Sciatic nerve (tissue), 2 donors: ENCODE measurements at regions not wholly inside any gene's neighbourhood (a gene's known extent, or its start where the extent isn't known, plus 50 kb on each side); places are given as distances from the start of the nearest gene placed in this dataset.

Experiments used
- ATAC-seq: fragments of 200-7000 bp; cut with Tn5 transposase; one replicate; pipeline ENCODE4 v1.9.1; 2020; ENCODE audit warnings: mild to moderate bottlenecking, moderate library complexity
- DNase-seq: peaks from one replicate; pipeline ENCODE4 v3.0.0-alpha.2; 2020; ENCODE audit warnings: low spot score
- intact Hi-C: fragments of 100-400 bp; cut with DNase I; formaldehyde crosslinking; loops from one replicate; pipeline ENCODE4 v1.14.2; 2022
- donor health status: DM: no; HTN: no; CAD: no.
- donor health status: DM: no; HTN: no; CAD: no.

GRCh38 chr13:62595976-62596375, 1180.3 kb upstream of the PCDH20 start:
- DNase-seq, result no peak
- intact Hi-C loops, result no loop called here
- no peak for ATAC-seq

DNA sequence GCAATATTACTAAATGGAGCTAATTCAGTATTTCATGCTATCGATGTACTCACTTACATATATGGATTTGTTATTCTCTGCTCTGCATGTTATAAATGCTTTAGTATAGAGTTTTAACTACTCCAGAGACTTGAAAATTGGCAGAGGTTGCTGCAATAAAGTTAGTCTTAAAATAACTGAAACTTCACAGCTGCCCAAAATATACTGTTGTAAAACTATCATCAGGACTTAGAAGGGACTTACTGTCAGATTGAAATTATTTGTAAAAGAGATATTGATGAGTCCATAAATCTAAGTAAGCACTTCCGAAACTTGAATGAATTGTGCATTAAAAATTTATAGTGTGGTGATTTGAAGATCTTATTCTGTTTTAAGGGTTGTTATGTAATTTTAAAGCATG, 1178.2 kb upstream of the PCDH20 start:
- DNase-seq (no peak), ATAC-seq (no peak)
- intact Hi-C loops, result no loop called here

GRCh38 chr13:62583466-62583865, 1167.8 kb upstream of the PCDH20 start:
- DNase-seq (no peak), ATAC-seq (no peak)
- intact Hi-C loops, result no loop called here

GRCh38 chr13:62578402-62578801, 1162.8 kb upstream of the PCDH20 start:
- no peak for DNase-seq
- intact Hi-C loops, result no loop called here
- ATAC-seq, result no peak

DNA sequence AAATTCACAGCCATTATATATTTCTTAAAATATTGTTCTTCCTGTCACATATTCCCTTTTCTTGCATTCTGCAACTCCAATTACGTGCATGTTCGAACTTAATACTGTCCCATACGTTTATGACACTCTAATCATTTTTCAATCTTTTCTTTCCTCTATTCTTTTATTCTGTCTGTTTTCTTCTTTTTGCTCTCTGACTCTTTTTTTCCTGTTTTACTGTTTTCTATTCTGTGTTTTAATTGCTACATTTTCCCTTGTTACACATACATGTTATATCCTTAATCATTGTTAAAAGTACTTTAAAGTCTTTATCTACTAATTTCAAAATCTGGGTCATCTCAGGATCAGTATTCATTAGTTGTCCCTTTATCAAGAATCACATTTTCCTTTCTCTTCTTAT, 1149.1 kb upstream of the PCDH20 start:
- ATAC-seq, result no peak
- intact Hi-C loops, result no loop called here
- DNase-seq, result no peak

- DNase-seq, result no peak
- intact Hi-C loops, result no loop called here
- no peak for ATAC-seq
These were observed 1147.6 kb upstream of the PCDH20 start for GRCh38 chr13:62563251-62563650.

- DNase-seq, result no peak
- intact Hi-C loops, result no loop called here
- ATAC-seq, result no peak
These were observed 1141.3 kb upstream of the PCDH20 start for GRCh38 chr13:62556978-62557377.

DNA sequence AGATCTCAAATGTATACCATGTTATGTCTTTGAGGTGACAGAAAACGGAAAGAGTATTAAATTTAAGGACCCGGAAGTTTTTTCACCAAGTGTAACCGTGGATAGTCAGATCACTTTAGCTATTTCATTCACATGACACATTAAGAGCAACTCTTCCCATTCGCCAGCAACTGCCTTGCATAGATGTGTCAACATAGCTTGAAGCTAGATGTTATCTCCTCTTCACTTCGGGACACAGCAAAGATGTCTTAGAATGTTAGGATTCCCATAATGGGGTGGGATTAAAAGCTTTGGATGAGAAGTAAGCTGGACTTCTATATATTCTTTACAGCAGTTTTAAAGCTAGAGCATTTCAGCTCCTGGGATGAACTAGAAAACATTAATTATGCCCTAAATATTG, 1135.9 kb upstream of the PCDH20 start:
- no peak for ATAC-seq
- no peak for DNase-seq
- intact Hi-C loops, result no loop called here

DNA sequence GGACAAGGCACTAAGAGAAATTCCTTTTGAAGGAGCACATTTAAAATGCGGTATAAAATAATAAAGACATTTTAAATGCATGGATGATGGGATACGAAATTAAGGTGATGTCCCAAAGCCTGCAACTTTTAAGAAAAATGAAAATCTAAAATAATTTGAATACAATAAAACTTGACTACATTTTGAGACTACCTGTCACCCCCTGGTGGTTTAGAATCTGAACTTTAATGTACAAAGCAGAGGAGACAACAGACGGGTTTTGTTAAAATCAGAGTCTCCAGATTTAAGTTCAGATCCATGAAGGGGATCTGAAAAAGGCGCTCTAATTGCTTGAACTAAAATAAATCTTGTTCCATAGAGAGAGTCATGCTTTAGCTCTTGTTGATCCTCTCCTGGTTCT, 1129.3 kb upstream of the PCDH20 start:
- intact Hi-C loops, result no loop called here
- DNase-seq (no peak), ATAC-seq (no peak)

DNA sequence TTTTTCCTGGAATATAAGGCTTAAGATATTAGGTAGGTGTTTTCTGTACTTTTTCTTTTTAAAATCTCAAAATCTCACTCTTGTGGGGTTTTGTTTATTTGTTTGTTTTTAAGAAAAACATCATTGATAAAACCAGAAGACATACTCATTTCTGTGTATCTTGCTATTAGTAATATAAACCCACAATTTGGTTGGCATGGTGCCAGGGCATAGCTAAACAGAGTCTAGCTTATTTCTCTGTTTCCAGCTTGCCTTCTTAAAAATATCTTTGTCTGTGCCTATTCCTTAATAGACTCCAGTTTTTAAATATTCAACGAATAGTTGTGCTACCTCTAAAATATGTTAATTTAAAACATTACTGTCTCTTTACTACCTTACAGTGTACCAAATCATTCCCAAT, 1121.9 kb upstream of the PCDH20 start:
- DNase-seq (no peak), ATAC-seq (no peak)
- intact Hi-C loops, result no loop called here

GRCh38 chr13:62525652-62526051, 1110.0 kb upstream of the PCDH20 start:
- intact Hi-C loops, result no loop called here
- no peak for ATAC-seq
- DNase-seq, result no peak

DNA sequence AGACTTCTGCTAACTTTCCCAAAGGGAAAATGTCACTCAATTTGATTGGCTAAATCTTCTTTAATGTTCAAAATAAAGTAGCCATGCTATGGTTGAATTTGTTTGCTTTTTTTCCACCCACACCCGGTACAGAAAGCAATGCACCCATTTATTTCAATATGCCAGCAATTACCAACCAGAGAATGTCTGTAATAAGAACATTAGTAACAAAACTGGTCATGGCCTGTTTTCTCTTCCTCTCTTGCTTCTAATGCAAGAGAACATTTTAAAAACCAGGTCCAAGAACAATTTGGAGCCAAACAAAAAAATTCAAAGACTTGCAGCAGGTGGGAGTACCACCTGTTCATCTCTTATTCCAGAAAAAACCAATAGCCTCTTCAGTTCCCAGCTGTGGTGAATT, 1108.8 kb upstream of the PCDH20 start:
- no peak for ATAC-seq
- no peak for DNase-seq
- intact Hi-C loops, result no loop called here

- DNase-seq, result no peak
- intact Hi-C loops, result no loop called here
These were observed 1108.4 kb upstream of the PCDH20 start for GRCh38 chr13:62524061-62524460.

GRCh38 chr13:62512194-62513141, 1096.8 kb upstream of the PCDH20 start:
- intact Hi-C loops, result no loop called here
- no peak for DNase-seq
- no peak for ATAC-seq

More at GRCh38 chr13:62524061-62524460, 1108.4 kb upstream of the PCDH20 start:
- ATAC-seq, result no peak

DNA sequence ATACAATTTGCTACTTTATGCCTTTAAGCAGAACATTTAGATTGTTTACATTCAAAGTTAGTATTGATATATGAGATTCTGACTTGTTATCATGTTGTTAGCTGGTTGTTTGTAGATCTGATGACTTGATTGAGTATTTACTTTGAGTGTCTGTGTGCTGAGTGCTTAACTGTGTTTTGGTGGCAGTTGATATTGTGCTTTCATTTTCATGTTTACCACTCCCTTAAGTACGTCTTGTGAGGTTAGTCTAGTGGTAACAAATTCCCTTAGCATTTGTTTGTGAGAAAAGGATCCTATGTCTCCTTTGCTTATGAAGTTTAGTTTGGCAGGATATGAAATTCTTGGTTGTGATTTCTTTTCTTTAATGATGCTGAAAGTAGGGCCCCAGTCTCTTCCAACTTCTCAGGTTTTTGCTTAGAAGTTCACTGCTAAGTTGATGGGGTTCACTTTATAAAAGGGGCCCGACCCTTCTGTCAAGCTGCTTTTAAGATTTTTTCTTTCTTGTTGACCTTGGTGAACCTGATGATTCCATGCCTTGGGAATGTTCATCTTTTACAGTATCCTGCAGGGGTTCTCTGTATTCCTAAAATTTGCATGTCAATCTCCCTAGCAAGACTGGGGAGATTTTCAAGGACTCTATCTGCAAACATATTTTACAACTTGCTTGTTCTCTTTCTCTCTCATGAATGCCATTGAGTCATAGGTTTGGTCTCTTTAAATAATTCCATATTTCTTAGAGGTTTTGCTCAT, 1095.4 kb upstream of the PCDH20 start:
- DNase-seq, result no peak
- intact Hi-C loops, result no loop called here
- ATAC-seq, result no peak

DNA sequence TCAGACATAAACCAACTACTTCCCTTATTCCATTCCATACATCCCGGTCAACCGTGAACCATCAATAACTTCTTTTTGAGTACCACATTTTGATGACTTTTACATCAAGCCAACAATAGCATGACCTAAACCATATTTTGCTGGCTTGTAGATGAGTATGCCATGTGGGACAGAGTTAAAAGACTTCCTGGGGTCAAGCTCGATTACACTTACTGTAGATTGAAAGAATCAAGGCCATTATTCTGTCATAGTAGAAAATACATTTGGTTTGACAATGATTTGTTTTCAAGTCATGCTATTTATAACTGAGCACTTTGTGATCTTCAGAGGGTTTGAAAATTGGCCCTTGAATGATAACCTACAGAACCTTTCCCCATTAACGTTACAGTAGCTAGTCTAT, 1086.9 kb upstream of the PCDH20 start:
- DNase-seq, result no peak
- ATAC-seq, result no peak
- intact Hi-C loops, result no loop called here

DNA sequence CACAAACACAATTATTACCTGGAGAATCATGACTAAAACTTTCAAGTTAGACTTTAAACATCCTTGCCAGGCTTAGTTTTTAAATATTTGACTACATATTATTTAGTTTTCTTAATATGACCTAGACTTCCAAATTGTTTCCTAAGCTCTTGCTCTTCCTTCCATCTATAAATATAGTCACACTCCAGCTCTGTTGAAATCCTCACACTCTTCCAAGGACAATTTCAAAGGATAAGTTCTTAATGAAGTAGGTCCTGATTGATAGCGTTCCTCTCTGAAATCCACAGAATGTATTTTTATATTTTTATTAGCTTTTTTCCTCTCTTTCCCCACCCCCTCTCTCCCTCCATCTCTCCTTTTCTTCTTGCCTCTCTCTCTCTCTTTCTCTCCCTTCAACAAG, 1074.1 kb upstream of the PCDH20 start:
- no peak for ATAC-seq
- intact Hi-C loops, result no loop called here
- no peak for DNase-seq

DNA sequence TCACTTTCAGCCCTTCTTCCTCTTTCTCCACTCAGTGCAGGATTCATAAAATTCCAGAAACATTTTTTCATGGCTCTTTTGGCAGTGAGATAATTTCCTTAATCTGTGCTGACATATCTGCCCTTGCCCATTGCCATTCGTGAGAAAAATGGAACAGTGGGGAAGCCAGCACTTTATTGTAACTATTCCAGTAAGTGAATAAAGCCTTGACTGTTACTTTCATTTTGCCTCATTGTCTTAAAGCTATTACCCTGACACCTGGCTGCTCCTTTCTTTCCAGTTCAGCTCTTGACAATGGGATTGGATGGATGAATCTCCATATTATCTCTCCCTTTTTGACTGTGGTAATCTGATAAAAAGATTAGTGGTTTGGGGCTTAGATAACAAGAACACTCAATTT, 1068.1 kb upstream of the PCDH20 start:
- DNase-seq (no peak), ATAC-seq (no peak)
- intact Hi-C loops, result no loop called here

DNA sequence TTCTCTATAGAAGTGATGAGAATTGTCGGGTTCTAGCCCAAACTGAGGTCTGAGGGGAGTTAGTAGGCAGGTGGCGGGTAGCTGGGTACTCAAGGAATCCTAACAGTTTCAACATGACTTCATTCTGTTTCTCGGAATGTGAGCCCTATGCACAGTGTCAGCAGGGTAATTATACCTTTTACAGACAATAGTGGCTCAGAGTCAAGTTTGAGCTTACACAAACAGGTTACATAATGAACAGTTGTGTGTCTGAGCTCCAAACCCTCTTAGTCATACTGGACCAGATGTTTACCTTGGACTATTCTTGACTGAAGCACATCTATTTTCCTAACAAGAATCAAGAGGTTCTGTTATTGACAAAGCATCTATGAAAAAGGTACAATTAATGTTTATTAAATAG, 1066.7 kb upstream of the PCDH20 start:
- no peak for ATAC-seq
- no peak for DNase-seq
- intact Hi-C loops, result no loop called here

DNA sequence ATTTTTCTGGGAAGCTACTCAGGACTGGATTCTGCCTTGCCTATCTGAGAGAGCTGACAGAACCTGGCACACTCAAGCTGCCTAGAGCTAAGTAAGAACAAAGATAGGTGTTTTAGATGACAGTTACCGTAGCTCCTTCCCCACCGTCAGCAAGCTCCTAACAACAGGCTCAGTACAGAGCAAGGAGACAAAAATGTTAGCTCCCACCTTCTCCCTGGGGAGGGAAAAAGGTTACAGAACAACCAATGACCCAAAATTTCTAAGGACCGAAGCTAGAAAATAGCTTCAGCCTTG, 1058.2 kb upstream of the PCDH20 start:
- ATAC-seq, result no peak
- intact Hi-C loops, result no loop called here

More for the DNA sequence above, 1058.2 kb upstream of the PCDH20 start:
- DNase-seq, result no peak
